ENCODE measurements at regions not wholly inside any gene's neighbourhood (a gene's known extent, or its start where the extent isn't known, plus 50 kb on each side); places are given as distances from the start of the nearest gene placed in this dataset.

DNA sequence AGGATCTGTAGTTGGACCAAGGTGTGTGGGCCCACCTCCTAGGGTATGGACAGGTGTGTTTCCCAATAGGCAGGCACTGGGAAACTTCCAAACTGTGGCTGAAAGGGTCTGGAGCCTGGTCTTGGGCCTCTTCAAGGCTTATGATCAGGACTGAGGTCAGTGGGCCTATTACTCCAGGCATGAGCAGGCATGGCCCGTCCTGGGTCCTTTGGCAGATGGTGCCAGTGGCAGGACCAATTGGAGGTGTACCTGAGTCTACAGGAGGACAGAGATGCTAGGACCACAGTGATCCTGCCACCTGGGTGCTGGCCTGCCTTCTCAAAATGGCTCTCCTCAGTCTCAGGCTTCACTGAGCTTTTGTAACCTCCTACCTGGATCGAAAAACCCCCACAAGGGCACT, 95.4 kb downstream of the RAB18 start:
- DNase-seq (ENCODE audit: low read depth), result no peak

DNA sequence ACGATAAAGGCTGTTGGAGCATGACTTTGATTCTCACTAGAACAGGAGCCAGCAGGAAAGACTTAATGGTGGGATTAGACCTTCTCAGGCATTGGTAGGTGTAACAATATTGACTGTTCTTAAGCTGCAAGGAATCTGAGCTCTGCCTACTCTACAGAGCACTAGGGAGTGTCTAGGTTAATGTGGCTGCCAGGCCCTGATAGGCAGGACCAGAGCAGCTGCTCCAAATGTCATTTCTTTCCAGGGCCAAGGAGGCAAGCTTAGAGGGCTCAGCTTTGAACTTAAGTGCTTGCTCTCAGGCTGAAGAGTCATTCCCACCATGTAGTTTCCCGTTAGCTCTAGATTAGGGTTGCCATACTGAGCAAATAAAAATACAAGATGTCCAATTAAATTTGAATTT, 96.8 kb downstream of the RAB18 start:
- DNase-seq (ENCODE audit: low read depth), result no peak

DNA sequence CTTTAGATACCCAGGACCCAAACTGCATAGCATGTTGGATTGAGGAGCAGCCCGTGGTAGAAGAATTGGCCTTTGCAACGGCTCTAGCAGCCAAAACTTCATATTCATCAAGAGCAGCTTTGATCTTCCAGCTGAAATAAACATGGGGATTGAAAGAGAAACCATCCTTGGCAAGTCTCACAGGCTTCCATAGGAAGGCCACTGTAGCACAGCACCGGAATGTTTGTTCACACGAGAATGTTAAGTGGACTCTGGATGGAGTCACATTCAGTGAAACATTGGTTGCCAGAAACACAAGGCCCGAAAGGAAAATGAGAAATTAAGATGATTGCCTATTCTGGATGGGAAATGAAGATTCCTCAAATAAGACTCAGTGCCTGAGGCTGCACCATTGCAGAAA, 97.4 kb downstream of the RAB18 start:
- DNase-seq (ENCODE audit: low read depth), result no peak

DNA sequence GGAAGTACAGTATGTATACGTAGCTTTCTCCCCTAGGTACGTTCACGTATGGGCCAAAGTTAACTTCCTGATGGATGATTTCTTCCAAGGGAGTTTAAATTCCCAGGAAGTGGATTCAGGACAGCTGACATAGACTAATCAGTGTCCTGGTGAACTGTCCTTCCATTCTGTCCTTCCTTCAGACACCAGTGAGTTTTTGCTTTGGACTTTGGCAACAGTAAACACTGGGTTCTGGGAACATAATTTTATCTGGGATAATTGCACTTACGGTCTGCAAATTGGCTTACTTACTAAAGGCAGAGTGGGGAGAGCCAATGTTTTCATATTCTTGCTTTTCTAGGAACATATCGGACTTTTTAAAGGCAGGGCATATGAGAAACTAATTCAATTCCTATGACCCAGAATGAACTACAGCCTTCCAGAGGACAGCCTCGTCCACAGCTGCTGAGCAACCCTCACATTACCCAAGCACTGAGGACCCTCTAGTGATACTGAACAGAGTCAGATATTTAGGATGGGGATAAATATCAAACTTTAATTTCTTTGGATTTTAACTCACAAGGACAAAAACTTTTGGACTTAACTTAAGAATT, 97.9 kb downstream of the RAB18 start:
- no peak for DNase-seq (ENCODE audit: low read depth)

DNA sequence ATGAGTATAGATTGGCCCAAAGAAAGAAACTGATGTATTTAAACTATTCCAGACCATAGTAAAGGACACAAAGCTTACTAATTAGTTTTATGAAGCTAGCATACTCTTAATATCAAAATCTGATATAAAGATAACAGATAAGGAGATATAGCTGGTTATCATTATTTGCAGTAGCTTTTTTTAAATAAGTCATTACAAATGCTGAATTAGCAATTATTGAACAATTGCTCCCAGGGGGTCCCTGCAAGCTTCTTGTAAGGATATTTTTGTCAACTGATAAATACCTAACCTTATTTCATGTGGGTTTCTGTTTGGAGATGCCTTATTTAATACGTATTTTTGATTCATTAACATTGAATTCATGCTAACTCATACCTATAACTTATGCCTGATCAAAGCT, 99.0 kb downstream of the RAB18 start:
- DNase-seq (ENCODE audit: low read depth), result no peak

DNA sequence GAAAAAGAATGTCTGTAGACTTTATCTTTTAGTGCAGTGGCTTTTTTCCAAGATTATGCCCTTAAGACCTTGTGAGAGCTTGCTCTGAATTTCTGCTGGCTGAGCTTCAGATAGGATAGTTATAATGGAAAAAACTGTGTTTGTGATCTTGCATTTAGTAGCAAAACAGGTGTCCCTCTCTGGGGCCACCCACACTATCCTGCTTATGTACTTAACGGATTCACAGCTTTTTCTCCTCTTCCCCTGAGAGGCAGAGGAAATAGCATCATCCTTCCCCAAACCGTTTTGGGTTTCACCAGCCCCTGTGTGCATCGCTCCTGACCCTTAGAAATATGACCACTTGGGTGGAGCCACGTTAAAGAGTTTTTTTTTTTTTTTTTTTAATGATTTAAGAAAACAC, 101.2 kb downstream of the RAB18 start:
- DNase-seq (ENCODE audit: low read depth), result no peak

DNA sequence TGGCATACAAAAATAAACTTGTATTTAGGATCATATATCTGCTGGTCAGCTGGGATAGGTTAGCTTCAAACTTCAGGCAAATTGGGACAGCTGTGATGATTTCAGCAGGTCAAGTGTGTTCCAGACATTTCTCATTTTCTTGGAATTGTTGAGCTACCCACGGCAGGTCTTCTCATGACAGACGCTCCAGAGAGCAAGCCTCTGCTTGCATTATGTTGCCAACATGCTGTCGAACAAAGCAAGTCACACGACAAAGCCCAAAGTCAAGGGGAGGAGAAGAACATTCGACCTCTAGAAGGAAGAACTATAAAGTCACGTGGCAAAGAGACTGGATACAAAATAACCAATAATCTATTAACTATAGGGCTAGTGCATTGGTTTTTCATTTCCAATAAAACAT, 103.5 kb downstream of the RAB18 start:
- no peak for DNase-seq (ENCODE audit: low read depth)

DNA sequence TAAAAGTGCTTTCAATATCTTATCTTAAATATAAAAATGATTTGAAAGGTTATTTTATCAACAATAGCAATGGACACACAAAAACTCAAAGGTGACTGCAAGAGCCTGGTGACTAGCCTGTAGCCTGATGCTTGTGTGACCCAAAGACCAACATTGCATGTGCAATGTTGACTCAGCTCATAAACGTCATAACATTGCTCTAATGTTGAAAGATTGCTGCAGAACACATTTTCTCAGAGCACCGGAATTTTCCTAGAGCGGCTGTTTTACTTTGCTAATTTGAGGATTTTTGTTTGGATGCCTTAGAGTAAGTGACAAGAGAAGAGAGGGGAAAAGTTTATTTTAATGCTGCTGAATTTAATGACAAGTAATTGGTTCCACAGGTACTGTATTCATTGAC, 107.1 kb downstream of the RAB18 start:
- peak; percentile 10 for DNase-seq (ENCODE audit: low read depth)

DNA sequence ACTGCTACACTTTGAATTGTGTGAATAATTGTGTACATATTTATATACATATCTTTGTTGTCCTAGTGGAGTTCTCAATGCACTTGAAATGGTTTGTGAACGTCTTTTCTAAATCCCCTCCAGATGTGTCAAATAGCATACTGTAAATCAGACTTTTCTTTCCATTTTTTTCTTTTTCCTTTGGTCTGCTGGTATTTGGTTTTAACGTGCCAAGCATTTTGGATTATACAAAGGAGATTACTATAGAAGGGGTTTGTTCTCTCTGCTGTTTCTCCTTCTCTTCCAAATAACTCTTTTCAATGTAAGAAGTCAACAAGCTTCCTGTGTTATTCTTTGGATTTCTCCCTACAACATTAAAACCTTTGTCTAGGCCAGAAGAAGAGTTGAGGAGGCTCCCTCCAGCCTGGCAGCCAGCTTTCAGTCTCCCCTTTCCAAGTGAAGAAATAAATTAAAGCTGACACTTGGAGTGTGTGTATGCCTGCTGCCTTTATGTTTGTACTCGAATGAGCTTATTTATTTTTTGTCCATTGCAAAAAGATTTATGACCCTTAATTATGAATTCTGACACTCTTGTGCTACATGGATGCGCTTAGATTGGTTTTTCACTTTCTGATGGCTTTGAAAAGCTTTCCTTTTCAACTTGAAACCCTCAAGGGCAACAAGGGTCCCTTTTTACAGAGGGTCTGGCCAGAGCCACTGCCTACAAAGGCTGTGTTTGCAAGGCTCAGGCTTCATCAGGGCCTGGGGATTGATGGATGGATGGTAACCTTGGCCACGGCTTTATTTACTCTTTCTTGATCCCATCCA, 107.8 kb downstream of the RAB18 start:
- DNase-seq (ENCODE audit: low read depth), result no peak

DNA sequence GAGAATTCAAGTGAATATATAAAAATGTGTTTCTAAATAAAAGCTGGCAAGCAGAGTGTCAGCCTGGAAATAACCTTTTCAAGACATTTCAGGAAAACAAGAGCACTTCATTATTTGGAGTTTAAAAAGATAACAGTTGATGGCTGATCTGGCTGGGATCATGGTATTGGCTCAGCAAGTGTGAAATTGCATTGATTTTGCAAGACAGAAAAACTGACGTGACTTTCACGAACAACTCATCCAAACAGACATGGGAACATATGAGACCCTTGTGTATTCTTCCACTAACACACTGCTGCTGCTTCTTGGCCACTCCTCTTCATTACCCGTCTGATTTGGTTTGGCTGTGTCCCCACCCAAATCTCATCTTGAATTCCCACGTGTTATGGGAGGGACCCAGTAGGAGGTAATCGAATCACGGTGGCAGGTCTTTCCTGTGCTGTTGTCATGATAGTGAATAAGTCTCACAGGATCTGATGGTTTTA, 108.5 kb downstream of the RAB18 start:
- no peak for DNase-seq (ENCODE audit: low read depth)

DNA sequence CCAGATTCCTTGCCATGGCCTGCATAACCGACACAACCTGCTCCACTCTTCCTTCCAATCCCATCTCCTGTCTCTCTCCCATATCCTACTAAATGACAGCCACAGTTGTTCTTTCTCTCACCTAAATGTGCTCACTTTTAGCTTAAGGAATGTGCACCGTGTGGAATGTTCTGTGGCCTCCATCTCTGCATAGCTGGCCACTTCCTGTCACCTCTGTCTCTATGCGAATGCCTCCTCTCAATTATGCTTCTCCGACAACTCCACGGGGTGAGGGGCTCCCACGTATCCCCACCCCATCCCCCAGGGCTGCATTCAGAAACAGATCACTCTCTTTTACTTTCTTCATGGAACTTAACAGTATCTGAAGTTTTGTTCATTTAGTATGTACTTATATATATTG, 110.7 kb downstream of the RAB18 start:
- no peak for DNase-seq (ENCODE audit: low read depth)

DNA sequence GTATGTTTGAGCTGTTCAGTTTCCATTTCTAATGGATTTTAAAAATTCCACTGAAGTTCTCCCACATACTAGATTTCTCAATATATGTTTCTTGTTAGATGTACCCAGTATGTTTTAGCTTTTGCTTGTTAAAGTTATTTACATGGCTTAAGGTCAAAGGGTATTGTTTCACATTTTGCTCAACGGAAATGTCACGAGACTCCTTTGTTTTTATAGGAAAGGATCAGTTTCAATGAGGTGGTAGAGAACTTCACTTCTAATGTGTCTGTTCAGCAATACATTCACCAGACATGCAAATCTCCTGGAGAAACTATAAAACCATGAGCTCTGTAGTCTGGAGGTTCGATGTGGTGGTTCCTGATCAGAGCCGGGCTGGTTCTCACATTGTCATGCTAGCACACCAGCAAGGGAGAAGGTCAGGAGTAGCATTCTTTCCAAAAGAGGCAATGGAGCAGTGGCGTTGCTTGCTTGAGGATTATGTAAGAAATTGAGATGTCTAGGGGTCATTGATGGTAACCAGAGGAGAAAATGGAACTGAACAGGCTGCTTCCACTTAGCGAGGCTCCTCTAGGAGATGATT, 114.0 kb downstream of the RAB18 start:
- DNase-seq (ENCODE audit: low read depth), result no peak

DNA sequence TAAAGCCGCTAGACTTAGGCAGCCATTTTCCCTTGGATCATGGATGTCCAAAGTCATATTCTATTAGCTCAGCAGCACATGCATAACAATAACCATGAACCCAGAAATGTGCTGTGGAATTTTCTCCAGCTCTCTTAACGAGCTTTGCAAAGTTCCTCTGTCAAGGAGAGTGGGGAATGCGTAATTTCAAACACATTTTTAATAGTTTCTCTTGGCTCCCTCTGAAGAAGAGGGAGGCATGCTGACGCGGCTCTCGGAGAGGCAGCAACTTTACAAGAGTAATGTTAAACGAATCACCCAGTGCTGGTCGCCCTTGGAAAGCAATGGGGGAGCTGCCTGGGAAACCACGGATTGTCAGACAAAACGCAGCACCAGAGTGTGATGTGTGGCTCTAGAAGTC, 114.8 kb downstream of the RAB18 start:
- no peak for DNase-seq (ENCODE audit: low read depth)

DNA sequence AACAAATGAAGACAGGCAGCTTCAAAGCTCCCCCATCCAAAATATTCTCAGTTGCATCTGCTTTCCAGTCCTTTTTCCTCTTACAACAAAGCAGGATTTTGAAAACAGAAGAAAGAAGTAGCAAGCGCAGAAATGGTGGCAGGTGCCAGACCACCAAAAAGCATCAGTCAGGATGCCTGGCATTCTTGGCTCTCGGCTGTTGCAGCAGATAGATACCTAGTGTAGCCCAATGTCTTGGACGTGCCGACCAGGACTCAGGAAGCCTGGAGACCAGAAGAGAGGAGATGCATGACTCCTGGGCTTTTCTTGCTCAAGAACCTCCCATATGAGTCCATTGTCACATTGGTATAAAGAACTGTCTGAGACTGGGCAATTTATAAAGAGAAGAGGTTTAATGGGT, 115.2 kb downstream of the RAB18 start:
- no peak for DNase-seq (ENCODE audit: low read depth)

DNA sequence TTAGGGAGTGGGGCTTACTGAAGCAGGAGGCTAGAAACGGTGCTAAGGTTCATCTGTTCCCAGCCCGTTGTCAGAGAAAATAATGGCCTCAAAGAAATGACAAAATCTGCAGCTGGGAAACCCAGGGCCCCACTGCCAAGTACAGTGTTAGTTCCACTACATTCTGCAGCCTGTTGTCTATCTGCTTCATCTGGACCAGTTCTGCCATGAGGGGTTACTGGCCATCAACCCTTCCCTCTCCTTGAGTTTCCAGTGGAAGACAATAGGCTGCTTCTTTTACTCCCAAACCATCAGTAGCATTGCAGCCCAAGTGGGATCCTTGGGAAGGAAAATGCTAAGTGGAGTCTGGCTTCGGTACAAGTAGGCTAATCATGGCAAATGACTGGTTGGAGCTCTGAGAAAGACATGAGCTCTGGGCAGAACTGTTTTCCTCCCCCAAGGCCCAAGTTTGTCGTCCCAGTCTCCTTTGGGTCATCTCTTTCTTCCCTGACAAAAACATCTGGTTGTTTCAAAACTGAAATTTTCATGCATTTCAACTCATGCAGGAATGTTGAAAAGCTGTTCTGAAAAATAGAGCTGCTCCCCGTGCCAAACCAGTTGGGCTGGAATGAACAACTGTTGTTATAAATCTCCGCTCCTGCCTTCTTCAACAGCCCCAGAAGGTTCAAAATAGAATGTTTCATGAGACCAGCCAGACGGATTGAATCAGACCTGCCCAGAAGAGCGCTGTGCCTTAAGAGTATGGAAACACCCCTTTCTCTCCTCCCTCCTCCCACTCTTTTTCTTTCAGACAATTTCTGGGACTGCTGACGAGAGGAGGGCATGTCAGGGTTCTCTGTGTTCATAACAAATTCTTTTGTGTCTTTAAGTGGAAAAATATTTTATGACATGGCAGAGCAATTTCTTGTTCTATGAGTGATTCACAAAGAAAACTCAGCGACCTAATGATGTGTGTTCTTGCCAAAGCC, 116.6 kb downstream of the RAB18 start:
- DNase-seq (ENCODE audit: low read depth), result no peak

DNA sequence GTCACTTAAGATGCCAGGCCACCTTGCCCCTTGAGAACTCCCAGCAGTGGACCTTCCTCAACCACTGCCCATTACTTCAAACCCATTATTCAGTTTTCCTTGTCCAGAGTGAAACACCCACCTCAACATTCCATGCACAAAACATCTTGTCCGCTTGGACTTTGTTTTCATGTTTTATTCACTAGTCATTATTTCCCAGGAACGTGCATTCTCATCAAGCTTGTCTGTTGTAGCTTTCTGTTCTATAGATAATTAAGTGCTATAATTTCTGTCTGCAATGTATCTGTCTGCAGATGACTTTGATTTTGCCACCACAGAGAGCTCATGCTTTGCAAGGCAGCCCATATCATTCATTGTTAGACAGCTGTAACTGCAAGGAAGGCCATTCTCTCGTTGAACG, 117.4 kb downstream of the RAB18 start:
- DNase-seq (ENCODE audit: low read depth), result no peak

DNA sequence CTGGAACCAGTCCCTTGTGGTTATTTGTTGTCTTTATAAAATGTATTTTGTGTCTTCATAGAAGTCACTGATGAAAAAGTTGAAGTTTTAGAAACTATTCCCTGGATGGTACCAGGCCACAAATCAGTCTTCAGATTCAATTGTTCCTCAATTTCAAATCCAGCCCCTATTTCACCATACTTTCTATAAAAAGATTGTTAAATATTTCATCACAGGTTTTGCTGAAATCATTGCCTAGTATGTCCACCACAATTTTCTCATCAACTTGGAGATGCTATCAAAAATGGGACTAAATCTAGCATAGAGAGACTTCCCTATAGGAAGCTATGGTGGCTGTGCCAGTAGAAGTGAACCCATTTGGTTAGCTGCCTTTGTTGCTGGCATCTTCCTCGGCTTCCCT, 118.5 kb downstream of the RAB18 start:
- DNase-seq (ENCODE audit: low read depth), result no peak
